22Rv1 (cell line): ENCODE measurements at regions not wholly inside any gene's neighbourhood (a gene's known extent, or its start where the extent isn't known, plus 50 kb on each side); places are given as distances from the start of the nearest gene placed in this dataset.

Experiments
- H3K27ac ChIP-seq: fragments of 450-650 bp; 2 replicates; pipeline ENCODE4 v1.5.1; 2017
- ZFX ChIP-seq: fragments of 450-650 bp; IDR thresholded peaks from 2 replicates; pipeline ENCODE4 v1.6.1; 2017; ENCODE audit warnings: antibody characterized with exemption, borderline replicate concordance
- TF ChIP-seq, protein P1 (sequence below): fragments of 450-650 bp; IDR thresholded peaks from 2 replicates; pipeline ENCODE4 v1.5.1; 2017; ENCODE audit warnings: mild to moderate bottlenecking

DNA sequence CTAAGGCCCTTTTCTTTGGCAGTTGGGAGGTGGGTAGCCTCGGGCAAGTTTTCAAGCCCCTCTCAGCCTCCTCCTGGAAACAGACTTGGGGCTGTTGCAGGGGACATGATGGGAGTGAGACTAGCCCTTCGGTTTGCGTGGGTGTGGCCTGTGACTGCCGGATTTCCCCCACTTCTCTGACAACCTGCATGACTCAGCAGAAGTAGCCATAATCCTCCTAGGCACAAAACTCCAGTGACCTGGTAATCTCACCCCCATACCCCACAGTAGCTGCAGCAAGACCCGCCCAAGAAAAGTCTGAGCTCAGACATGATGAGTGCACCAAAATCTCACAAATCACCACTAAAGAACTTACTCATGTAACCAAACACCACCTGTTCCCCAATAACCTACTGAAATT, 433.7 kb upstream of the AMOT start:
- H3K27ac ChIP-seq: no peak overlapping the region
- TF ChIP-seq, protein P1, sequence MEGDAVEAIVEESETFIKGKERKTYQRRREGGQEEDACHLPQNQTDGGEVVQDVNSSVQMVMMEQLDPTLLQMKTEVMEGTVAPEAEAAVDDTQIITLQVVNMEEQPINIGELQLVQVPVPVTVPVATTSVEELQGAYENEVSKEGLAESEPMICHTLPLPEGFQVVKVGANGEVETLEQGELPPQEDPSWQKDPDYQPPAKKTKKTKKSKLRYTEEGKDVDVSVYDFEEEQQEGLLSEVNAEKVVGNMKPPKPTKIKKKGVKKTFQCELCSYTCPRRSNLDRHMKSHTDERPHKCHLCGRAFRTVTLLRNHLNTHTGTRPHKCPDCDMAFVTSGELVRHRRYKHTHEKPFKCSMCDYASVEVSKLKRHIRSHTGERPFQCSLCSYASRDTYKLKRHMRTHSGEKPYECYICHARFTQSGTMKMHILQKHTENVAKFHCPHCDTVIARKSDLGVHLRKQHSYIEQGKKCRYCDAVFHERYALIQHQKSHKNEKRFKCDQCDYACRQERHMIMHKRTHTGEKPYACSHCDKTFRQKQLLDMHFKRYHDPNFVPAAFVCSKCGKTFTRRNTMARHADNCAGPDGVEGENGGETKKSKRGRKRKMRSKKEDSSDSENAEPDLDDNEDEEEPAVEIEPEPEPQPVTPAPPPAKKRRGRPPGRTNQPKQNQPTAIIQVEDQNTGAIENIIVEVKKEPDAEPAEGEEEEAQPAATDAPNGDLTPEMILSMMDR: no peak

DNA sequence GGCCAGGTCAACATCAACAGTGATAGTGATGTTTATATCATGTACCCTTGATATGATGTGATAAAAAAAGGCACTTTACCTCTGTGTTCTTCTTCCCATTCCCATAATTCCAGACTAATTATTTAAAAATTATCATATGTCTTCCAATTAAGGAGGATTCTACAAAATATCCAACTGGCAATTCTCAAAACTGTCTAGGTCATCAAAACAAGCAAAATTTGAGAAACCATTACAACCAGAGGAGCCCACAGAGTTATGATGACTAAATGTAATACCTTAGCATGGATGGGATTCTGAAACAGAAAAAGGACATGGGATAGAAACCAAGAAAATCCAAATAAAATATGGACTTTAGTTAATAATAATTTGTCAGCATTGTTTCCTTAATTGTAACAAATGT, 428.6 kb upstream of the AMOT start:
- no peak overlapping the region for H3K27ac ChIP-seq
- TF ChIP-seq ZFX: no peak
- TF ChIP-seq, protein P1: no peak

DNA sequence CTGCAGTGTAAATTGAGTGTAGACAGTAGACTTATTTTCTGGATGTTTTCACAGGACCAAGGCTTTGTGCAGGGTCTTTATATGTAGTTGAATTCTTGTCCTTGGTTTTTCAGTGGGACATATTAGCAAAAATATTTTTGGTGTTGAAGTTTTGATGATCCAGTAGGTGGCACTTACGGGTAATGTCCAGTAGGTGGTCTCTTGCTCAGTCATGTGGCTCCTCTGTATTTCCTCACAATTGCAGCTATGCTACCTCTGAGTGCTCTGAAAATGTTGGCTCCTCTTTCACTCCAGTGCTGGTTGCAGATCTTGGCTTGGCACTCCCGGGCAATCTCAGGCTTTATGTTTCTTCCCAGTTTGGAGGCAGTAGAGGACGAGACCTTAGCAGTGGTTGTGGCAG, 419.8 kb upstream of the AMOT start:
- TF ChIP-seq, protein P1: no peak; the same call in 1 of the 2 replicates
- no peak for TF ChIP-seq ZFX

DNA sequence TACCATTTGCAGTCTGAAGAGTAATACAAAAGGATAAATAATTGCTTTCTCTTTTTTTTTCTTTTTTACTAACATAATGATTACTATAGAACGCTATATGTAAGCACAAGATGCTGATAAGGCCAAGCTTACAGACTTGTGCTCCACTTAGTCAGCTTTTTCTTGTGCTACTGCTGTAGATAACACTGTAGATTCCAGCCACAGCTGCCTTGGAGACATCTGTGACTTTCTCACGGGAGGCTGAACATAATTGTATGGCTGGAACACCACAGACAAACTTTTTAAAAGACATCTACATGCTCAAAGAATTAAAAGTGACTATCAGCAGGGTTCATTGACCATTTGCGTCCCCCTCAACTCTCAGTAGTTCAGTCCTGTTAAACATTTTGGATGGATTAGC, 381.7 kb upstream of the AMOT start:
- TF ChIP-seq ZFX: no peak
- TF ChIP-seq, protein P1: no peak
- no peak overlapping the region for H3K27ac ChIP-seq

More for the DNA sequence above, 419.8 kb upstream of the AMOT start:
- no peak overlapping the region for H3K27ac ChIP-seq

DNA sequence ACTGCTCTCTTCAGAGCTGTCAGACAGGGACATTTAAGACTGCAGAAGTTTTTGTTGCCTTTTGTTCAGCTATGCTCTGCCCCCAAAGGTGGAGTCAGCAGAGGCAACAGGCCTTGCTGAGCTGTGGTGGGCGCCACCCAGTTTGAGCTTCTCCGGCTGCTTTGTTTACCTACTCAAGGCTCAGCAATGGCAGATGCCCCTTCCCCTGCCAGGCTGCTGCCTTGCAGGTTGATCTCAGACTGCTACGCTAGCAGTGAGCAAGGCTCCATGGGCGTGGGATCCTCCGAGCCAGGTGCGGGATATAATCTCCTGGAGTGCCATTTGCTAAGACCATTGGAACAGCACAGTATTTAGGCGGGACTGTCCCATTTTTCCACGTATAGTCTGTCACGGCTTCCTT, 371.4 kb upstream of the AMOT start:
- H3K27ac ChIP-seq: no peak overlapping the region
- TF ChIP-seq ZFX: no peak
- TF ChIP-seq, protein P1: no peak

DNA sequence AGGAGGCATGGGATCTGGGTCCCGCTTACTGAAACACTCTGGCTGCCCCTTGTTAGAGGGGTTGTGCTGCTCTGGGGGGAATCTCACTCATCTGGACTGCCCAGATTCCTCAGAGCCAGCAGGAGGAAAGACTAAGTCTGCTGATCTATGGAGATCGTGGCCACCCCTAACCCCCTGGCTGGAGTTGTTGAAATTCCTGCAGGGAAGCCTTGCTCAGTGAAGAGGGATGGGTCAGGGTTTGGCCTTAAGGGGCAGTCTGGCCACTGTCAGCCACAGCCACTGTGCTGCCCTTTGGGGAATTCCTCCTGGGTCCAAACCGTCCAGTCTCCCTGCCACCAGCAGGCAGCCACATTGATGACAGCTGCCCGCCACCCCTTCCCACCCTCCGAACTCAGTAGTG, 362.0 kb upstream of the AMOT start:
- no peak overlapping the region for H3K27ac ChIP-seq
- TF ChIP-seq, protein P1: no peak
- TF ChIP-seq ZFX: no peak

DNA sequence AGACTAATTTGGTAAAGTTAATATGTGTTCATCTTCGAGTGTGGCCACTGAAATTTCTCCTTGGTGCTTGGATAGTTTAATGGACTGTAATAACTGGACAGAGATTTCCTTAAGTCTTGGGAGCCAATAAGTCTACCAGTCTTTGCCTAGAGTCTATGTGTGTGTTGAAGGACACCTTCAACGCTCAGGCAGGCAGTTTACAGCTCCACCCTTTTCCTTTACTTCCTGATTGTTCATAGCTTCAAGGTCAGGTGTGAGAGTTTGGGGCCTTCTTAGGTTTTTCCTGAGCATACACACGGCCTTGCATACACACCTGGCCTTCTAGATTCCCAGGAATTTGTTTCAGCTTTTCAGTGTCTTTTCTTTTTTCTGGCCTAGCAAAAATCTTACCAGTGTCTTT, 355.3 kb upstream of the AMOT start:
- no peak for TF ChIP-seq ZFX
- TF ChIP-seq, protein P1: no peak
- H3K27ac ChIP-seq: no peak overlapping the region
